ENCODE measurements at regions not wholly inside any gene's neighbourhood (a gene's known extent, or its start where the extent isn't known, plus 50 kb on each side); places are given as distances from the start of the nearest gene placed in this dataset.
"Not testable (repeated sequence)": the region's sequence is repeated elsewhere in the genome, so short reads cannot be mapped to it uniquely, and the experiment has no call there.

- no peak for DNase-seq (ENCODE audit: extremely low read depth in 1 of 2, low read depth in 1 of 2)
Observed at GRCh38 chr12:46711756-46712155, 114.0 kb downstream of the SLC38A4 start.

DNA sequence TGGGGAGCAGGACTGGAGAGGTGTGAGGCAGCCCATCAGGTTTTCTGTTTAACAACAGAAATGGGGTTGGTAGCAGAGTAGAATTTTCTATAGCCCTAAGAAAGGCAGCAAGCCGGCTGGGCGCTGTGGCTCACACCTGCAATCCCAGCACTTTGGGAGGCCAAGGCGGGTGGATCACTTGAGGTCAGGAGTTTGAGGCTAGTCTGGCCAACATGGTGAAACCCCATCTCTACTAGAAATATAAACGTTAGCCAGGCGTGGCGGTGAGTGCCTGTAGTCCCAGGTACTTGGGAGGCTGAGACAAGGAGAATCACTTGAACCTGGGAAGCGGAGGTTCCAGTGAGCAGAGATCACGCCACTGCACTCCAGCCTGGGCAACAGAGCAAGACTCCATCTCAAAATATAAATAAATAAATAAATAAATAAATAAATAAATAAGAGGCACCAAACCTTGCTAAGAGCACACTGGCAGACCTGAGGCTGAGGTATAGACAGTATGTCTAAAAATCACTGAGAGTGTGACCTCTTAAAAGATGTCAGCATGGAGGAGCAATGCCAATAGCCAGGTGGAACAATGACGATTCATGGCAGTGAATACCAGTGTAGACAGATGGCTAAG is 115.6 kb downstream of the SLC38A4 start:
- no peak for DNase-seq (ENCODE audit: extremely low read depth in 1 of 2, low read depth in 1 of 2)

DNA sequence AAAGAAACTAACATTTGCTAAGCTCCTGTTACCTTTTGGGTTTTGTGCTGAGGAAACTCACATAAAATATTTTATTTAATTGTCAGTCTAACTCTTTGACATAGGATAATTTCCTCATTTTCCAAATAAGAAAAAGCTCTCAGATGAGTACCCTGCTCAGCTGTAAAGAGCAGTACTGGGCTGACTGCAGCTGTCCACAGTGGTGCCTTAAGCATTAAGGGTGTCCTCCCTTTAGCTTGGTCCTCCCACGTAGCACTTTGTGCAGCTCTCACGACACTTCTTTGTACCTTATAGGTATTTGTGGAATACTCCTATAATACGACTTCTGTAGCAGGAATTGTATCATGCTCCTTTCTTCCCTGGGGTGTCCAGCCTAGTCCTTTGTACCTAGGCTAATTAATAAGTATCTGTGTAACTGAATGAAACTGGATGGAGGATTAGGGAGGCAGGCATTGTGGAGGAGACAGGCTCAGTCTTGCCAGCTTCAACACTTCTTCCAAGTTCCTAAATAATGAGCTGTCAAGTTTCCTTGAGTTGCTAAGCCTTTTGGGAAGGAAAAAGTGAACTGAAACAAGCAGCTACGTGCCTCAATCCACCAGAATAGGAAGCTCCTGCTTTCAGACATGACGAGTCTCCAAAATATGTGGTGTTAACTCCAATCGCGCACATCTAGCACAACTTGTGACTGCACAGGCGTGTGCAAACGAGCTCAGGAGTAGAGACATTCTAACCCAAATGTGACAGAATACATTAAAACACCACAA is 123.0 kb downstream of the SLC38A4 start:
- DNase-seq (ENCODE audit: extremely low read depth in 1 of 2, low read depth in 1 of 2) = no peak

- DNase-seq (ENCODE audit: extremely low read depth in 1 of 2, low read depth in 1 of 2) = no peak
Observed at GRCh38 chr12:46701356-46701755, 124.4 kb downstream of the SLC38A4 start.

DNA sequence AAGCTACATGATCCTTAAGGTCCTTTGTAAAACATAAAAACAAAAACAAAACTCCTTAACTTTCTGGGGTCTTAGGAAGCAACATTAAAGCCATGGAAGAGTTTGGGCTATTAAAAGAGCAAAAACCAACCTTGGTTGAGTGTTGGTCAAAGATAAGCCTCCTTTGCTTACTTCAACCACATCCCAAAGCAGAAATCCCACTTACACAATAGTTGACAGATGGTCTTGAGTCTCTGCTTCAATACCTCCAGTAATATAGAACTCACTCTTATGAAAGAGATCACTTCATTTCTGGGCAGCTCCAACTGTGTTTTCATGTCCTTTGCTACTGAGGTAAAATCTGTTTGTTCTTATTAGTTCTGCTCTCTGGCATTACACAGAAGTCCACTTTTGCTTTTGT is 125.8 kb downstream of the SLC38A4 start:
- no peak for DNase-seq (ENCODE audit: extremely low read depth in 1 of 2, low read depth in 1 of 2)

- no peak for DNase-seq (ENCODE audit: extremely low read depth in 1 of 2, low read depth in 1 of 2)
Observed at GRCh38 chr12:46698003-46698402, 127.8 kb downstream of the SLC38A4 start.

DNA sequence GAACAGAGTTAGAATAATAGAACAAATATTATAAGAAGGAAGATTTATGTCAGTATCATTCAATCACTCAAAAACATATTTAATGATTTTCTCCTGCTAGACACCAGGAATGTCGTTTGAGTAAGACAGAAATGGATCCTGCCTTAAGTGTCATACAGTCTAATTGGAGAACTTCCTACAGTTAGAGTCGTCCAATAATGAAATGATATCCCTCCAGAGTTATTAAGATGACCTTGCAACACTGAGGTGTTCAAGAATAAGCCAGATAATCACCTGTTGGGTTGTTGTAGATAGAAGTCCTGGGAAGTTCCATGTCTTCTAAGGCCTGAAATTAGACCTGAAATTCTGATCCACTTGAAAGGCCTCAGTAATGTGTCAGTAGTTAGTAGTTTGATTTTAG is 132.3 kb downstream of the SLC38A4 start:
- DNase-seq (ENCODE audit: extremely low read depth in 1 of 2, low read depth in 1 of 2) = no peak

DNA sequence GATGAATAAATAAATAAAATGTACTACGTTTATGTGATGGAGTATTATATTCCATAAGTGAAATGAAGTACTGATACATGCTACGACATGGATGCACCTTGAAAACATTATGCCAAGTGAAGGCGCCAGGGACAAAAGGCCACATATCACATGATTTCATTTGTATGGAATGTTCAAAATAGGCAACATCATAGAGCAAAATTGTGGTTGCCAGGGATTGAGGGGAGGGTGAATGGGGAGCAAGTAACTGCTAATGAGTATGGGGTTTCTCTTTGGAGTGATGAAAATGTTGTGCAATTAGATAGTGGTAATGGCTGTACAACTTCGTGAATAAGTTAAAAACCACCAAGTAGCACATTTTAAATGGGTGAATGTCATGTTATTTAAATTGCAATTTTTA is 132.8 kb downstream of the SLC38A4 start:
- DNase-seq (ENCODE audit: extremely low read depth in 1 of 2, low read depth in 1 of 2) = no peak

GRCh38 chr12:46692606-46693005 is 133.2 kb downstream of the SLC38A4 start:
- no peak for DNase-seq (ENCODE audit: extremely low read depth in 1 of 2, low read depth in 1 of 2)

DNA sequence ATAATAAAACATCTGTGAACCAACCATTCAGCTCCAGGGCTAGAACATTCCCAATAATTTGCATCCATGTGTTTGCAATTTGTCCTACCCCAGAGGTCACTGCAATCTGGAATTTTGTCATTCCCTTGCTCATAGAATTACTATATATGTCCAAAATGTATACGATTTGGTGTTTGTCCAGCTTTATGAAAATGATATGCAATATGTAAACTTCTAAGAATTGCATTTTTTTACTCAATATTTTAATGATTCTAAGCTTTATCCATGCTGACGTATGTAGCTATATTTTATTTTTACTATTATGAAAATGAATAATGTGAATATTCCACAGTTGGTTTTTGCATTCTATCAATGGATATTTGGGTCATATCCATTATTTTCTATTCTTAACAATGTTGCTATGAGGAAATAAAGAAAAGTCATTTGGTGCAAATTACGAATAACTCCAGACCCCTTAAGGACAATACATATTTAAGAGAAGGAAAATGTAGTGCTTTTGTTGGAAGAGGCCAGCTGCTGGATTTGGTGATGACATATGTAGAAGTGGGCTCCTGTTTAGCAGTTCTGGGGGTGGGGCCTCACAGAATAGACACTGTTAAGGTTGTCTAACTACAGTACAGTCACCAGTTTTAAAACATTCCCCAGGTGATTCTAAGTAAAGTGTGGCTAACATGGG is 139.4 kb downstream of the SLC38A4 start:
- no peak for DNase-seq (ENCODE audit: extremely low read depth in 1 of 2, low read depth in 1 of 2)

DNA sequence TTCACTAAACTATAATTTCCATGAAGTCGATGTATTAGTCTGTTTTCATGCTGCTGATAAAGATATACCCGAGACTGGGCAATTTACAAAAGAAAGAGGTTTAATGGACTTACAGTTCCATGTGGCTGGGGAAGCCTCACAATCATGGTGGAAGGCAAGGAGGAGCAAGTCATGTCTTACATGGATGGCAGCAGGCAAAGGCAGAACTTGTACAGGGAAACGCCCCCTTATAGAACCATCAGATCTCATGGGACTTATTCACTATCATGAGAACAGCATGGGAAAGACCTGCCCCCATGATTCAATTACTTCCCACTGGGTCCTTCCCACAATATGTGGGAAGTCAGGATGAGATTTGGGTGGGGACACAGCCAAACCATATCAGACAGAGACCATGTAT is 141.6 kb downstream of the SLC38A4 start:
- DNase-seq (ENCODE audit: extremely low read depth in 1 of 2, low read depth in 1 of 2) = not testable (repeated sequence)

- no peak for DNase-seq (ENCODE audit: extremely low read depth in 1 of 2, low read depth in 1 of 2)
Observed at GRCh38 chr12:46682148-46682547, 143.6 kb downstream of the SLC38A4 start.

DNA sequence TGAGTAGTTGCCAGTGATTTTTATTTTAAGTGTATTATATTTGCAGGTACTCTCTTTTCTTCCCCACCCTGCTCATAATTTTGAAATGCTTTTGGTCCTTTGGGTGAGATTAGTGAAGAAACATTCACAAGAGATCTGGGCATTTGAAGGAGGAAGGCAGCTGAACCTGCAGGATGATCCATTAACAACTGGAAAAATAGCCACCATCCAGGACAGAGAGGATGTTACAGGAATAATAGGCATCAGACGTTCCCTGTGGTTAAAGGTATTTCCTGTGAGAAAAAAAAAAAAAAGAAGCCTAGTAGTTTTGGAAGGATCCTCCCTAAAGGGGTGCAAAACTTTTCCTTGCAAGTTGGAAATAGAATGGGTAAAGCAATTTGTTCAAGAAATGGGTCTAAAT is 145.3 kb downstream of the SLC38A4 start:
- DNase-seq (ENCODE audit: extremely low read depth in 1 of 2, low read depth in 1 of 2) = no peak

- no peak for DNase-seq (ENCODE audit: extremely low read depth in 1 of 2, low read depth in 1 of 2)
Observed at GRCh38 chr12:46679754-46680153, 146.0 kb downstream of the SLC38A4 start.

DNA sequence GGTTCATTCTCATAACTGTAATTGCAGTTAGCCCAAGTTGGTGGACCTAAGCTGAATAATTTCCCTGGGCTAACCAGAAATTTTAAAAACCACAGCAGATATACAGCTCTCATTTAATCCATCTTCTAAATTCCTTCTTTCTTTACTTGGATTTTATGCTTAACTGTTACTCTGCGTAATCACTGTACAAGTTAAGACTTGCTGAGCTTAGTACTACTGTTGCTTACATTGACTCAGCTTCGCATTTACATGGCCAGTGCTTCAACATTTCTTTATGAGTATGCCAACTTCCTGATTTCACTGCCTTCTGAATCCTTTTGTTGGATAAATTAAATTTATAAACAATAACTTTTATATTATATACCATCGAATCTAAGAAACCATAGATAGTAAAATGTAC is 147.4 kb downstream of the SLC38A4 start:
- DNase-seq (ENCODE audit: extremely low read depth in 1 of 2, low read depth in 1 of 2) = no peak

DNA sequence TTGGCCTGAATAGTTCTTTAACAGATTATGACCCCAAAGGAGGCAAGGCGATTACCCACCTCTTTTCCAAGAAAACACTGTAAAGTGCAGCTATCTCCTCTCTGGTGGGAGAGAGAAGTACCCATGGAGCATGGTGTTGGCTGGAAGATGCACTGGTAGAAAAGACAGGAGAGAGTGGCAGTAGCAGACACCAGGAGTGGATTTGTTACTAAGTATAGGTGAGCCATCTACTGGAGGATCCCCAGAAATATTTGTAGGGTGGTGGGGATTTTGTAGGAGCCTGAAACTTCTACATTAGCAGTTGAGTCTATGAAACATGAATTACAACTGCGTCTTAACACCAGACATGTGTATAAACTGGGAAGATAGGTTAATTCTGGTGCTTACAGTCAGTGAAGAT is 148.0 kb downstream of the SLC38A4 start:
- no peak for DNase-seq (ENCODE audit: extremely low read depth in 1 of 2, low read depth in 1 of 2)

DNA sequence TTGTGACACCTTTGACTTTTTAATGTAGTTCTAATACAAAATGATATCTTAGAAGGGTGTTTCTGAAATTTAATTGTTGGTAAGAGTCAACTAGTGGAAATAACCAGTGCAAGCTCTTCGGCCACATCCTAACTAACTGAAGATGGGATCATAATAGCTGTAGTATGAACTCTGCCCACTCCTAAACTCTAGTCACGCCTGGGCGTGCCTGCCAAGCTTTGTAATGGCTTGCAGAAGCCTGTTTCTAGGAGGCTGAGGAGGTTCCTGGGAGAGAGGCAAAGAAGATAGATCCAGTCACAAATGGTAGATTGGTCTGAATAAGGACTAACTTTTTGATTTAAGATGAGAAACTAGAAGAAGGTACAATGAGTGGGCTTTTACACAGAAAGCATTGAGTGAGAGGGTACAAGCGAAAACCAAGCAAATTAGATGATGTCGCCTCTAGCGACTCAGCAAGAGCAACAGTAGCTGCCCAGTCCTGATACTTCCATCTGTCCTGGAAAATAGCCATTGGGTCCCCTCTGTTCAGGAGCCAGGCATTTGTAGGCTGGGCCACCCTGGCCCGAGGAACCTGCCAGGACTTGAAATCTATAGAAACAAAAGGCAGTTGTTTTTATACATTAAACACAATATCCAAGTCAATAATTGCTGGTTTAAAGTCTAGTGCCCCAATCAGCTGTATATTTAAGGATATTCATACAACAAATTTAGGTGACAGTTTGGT is 148.8 kb downstream of the SLC38A4 start:
- DNase-seq (ENCODE audit: extremely low read depth in 1 of 2, low read depth in 1 of 2) = no peak

DNA sequence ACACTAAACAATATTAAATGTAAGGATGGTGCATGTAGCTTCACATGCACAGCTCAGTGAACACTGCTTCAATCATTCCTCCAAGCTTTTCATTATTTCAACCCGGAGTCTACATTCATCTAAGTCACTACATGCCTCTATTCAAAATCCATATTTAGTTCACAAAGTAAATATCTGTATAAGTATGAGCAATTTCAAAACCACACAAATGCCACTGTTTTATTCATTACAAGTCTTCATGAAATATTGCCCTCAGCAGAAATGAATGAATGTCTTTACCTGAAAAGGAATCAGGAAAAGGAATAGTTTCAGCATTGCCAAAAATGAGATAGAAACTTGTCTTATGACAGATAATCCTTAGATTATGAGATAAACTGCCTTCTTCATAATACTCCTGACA is 149.4 kb downstream of the SLC38A4 start:
- no peak for DNase-seq (ENCODE audit: extremely low read depth in 1 of 2, low read depth in 1 of 2)

- no peak for DNase-seq (ENCODE audit: extremely low read depth in 1 of 2, low read depth in 1 of 2)
Observed at GRCh38 chr12:46675736-46676135, 150.1 kb downstream of the SLC38A4 start.

DNA sequence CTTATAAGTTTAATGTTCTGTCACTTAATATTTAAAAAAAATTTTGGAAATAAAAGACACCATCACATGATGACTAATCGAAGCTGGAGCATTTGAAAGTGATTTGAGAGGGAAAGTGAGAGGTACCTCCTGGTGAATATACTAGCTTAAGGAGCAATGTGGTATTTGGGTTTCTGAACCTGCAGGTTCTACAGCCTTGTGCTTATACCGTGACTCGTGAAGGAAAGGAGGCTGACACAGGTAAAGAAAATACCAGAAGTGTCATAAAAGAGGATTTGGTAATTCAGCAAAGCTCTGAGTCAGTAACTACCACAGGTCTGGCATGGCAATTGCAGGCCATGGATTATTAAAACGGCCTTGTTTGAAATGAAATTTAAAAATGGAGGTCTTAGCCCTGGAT is 151.0 kb downstream of the SLC38A4 start:
- DNase-seq (ENCODE audit: extremely low read depth in 1 of 2, low read depth in 1 of 2) = no peak

DNA sequence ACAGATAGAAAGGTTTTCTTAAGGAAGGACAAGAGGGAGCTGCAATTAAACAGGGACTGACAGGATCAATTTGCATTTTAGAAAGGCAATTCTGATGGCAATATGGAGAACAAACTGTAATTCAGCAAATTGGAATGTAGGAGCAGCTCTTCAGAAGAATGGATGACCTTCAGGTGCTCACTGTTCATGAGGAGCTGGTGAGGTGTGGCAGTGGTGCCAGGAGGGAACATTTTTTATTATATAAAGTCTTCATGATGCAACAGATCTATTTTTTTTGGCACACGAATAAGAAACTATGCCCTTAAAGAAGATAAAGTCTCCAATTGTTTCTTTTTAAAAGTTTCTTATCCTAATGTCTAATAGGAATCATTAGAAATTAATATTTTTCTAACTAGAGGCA is 151.7 kb downstream of the SLC38A4 start:
- DNase-seq (ENCODE audit: extremely low read depth in 1 of 2, low read depth in 1 of 2) = no peak

GRCh38 chr12:46671102-46671501 is 154.7 kb downstream of the SLC38A4 start:
- no peak for DNase-seq (ENCODE audit: extremely low read depth in 1 of 2, low read depth in 1 of 2)
